GM12873 (cell line): ENCODE measurements at regions not wholly inside any gene's neighbourhood (a gene's known extent, or its start where the extent isn't known, plus 50 kb on each side); places are given as distances from the start of the nearest gene placed in this dataset.
A peak's percentile ranks its signal among the peaks of the same experiment; 100 is the strongest.

ENCODE experiments used
- CTCF ChIP-seq: IDR thresholded peaks from 2 replicates; pipeline ENCODE4 v1.5.1; 2012; ENCODE audit warnings: low read depth, mild to moderate bottlenecking, moderate library complexity, low read length, control low read depth; ENCODE audit not compliant: insufficient read depth; ENCODE audit errors: missing control alignments

- no peak for TF ChIP-seq CTCF
These were observed 212.3 kb upstream of the DCN start for GRCh38 chr12:91394903-91395302.

GRCh38 chr12:91388573-91388972, 206.0 kb upstream of the DCN start:
- no peak for TF ChIP-seq CTCF

- TF ChIP-seq CTCF, result no peak
These were observed 205.0 kb upstream of the DCN start for GRCh38 chr12:91387461-91388134.

GRCh38 chr12:91384806-91385205, 202.2 kb upstream of the DCN start:
- TF ChIP-seq CTCF, result no peak

GRCh38 chr12:91384366-91384765, 201.7 kb upstream of the DCN start:
- no peak for TF ChIP-seq CTCF

- no peak for TF ChIP-seq CTCF
These were observed 200.5 kb upstream of the DCN start for GRCh38 chr12:91383099-91383498.

- peak; percentile 89 for TF ChIP-seq CTCF
These were observed 199.5 kb upstream of the DCN start for GRCh38 chr12:91382081-91382543.
